GM13976 (cell line): ENCODE measurements at regions not wholly inside any gene's neighbourhood (a gene's known extent, or its start where the extent isn't known, plus 50 kb on each side); places are given as distances from the start of the nearest gene placed in this dataset.
"Not testable (repeated sequence)": the region's sequence is repeated elsewhere in the genome, so short reads cannot be mapped to it uniquely, and the experiment has no call there.

Experiments used
- DNase-seq: peaks from one replicate; pipeline ENCODE4 v3.0.0; 2012; ENCODE audit warnings: low spot score
- CTCF ChIP-seq: IDR thresholded peaks from 2 replicates; pipeline ENCODE4 v1.5.1; 2012; ENCODE audit warnings: borderline replicate concordance, mild to moderate bottlenecking; ENCODE audit not compliant: insufficient read depth; ENCODE audit errors: extremely low read depth, missing control alignments, control extremely low read depth
- in situ Hi-C: fragments of 300-500 bp; cut with MboI; formaldehyde crosslinking; loops from one replicate; pipeline ENCODE4 v1.12.0; 2022; ENCODE audit warnings: low sequenced_read_pairs, mixed read lengths, inconsistent platforms; ENCODE audit not compliant: unreplicated experiment

- TF ChIP-seq CTCF: no peak
- no peak for DNase-seq
- in situ Hi-C loops: no loop called here
These were observed 147.5 kb upstream of the FUNDC1 start for GRCh38 chrX:44690129-44690528.

GRCh38 chrX:44675362-44676024 lies 132.8 kb upstream of the FUNDC1 start:
- in situ Hi-C loops: no loop called here
- DNase-seq: no peak
- no peak for TF ChIP-seq CTCF

GRCh38 chrX:44674906-44675305 lies 132.2 kb upstream of the FUNDC1 start:
- DNase-seq: no peak
- in situ Hi-C loops: no loop called here
- TF ChIP-seq CTCF: no peak

GRCh38 chrX:44669626-44670025 lies 127.0 kb upstream of the FUNDC1 start:
- no peak for DNase-seq
- in situ Hi-C loops: no loop called here
- no peak for TF ChIP-seq CTCF

- in situ Hi-C loops: no loop called here
- TF ChIP-seq CTCF: no peak
- DNase-seq: no peak
These were observed 125.1 kb upstream of the FUNDC1 start for GRCh38 chrX:44667771-44668170.

- in situ Hi-C loops, DNase-seq: not testable (repeated sequence)
These were observed 115.1 kb upstream of the FUNDC1 start for GRCh38 chrX:44657718-44658246.

- in situ Hi-C loops: no loop called here
- TF ChIP-seq CTCF: no peak
- DNase-seq: no peak
These were observed 108.7 kb upstream of the FUNDC1 start for GRCh38 chrX:44651358-44651757.
